Fibroblast of the aortic adventitia (primary cell): ENCODE measurements at regions not wholly inside any gene's neighbourhood (a gene's known extent, or its start where the extent isn't known, plus 50 kb on each side); places are given as distances from the start of the nearest gene placed in this dataset.
"Not testable (repeated sequence)": the region's sequence is repeated elsewhere in the genome, so short reads cannot be mapped to it uniquely, and the experiment has no call there.

Experiments used
- DNase-seq: peaks from one replicate; pipeline ENCODE4 v3.0.0-alpha.2; 2010; ENCODE audit warnings: low read depth
- H3K4me3 ChIP-seq: 2 replicates; pipeline ENCODE4 v1.5.1; 2011; ENCODE audit warnings: low read depth, mild to moderate bottlenecking, control low read depth, low read length, moderate library complexity
- CTCF ChIP-seq: IDR thresholded peaks from 2 replicates; pipeline ENCODE4 v1.5.1; 2011; ENCODE audit warnings: mild to moderate bottlenecking, low read length, control low read depth, inconsistent platforms; ENCODE audit not compliant: insufficient read depth

GRCh38 chr5:136560126-136560525 lies 194.8 kb upstream of the TRPC7 start:
- no peak for DNase-seq
- TF ChIP-seq CTCF = no peak
- H3K4me3 ChIP-seq = no peak overlapping the region

- TF ChIP-seq CTCF = no peak
- DNase-seq = no peak
- H3K4me3 ChIP-seq = no peak overlapping the region
Measured at GRCh38 chr5:136559651-136560050, 194.3 kb upstream of the TRPC7 start.

GRCh38 chr5:136547096-136547495 lies 181.8 kb upstream of the TRPC7 start:
- not testable (repeated sequence) for DNase-seq, H3K4me3 ChIP-seq

GRCh38 chr5:136546441-136546840 lies 181.1 kb upstream of the TRPC7 start:
- DNase-seq = not testable (repeated sequence)

GRCh38 chr5:136545031-136545430 lies 179.7 kb upstream of the TRPC7 start:
- not testable (repeated sequence) for DNase-seq, H3K4me3 ChIP-seq

More at GRCh38 chr5:136546441-136546840, 181.1 kb upstream of the TRPC7 start:
- H3K4me3 ChIP-seq = not testable (repeated sequence)

- no peak overlapping the region for H3K4me3 ChIP-seq
- TF ChIP-seq CTCF = no peak
- DNase-seq = no peak
Measured at GRCh38 chr5:136538534-136538933, 173.2 kb upstream of the TRPC7 start.

- TF ChIP-seq CTCF = no peak
- no peak overlapping the region for H3K4me3 ChIP-seq
- DNase-seq = no peak
Measured at GRCh38 chr5:136529081-136529480, 163.7 kb upstream of the TRPC7 start.

- H3K4me3 ChIP-seq = no peak overlapping the region
- TF ChIP-seq CTCF = no peak
- DNase-seq = no peak
Measured at GRCh38 chr5:136528481-136529030, 163.2 kb upstream of the TRPC7 start.
